Activated naive CD8-positive, alpha-beta T cell treated with anti-CD3 and anti-CD28 coated beads for 36 hours (primary cell): ENCODE measurements at regions not wholly inside any gene's neighbourhood (a gene's known extent, or its start where the extent isn't known, plus 50 kb on each side); places are given as distances from the start of the nearest gene placed in this dataset.

ENCODE experiments used
- DNase-seq: peaks from one replicate; pipeline ENCODE4 v3.0.0; 2021
- H3K27ac Mint-ChIP-seq: one replicate; pipeline ENCODE4 v1.8.0; 2022; ENCODE audit warnings: mild to moderate bottlenecking, moderate library complexity, mixed read lengths
- H3K27me3 Mint-ChIP-seq: one replicate; pipeline ENCODE4 v1.8.0; 2022; ENCODE audit warnings: mild to moderate bottlenecking, mixed read lengths
- H3K36me3 Mint-ChIP-seq: one replicate; pipeline ENCODE4 v1.8.0; 2021; ENCODE audit warnings: mild to moderate bottlenecking, mixed read lengths
- H3K4me1 Mint-ChIP-seq: one replicate; pipeline ENCODE4 v1.8.0; 2021; ENCODE audit warnings: mixed read lengths
- H3K4me3 Mint-ChIP-seq: one replicate; pipeline ENCODE4 v1.8.0; 2022; ENCODE audit warnings: mild to moderate bottlenecking, moderate library complexity, mixed read lengths
- H3K9me3 Mint-ChIP-seq: one replicate; pipeline ENCODE4 v1.8.0; 2022; ENCODE audit warnings: mixed read lengths

GRCh38 chr12:77120156-77121085 is 55.1 kb upstream of the E2F7 start:
- H3K36me3 Mint-ChIP-seq = no peaks in the 10 kb centered on the region
- H3K4me3 Mint-ChIP-seq = no peak overlapping the region
- H3K9me3 Mint-ChIP-seq = no peaks in the 10 kb centered on the region
- H3K27ac Mint-ChIP-seq = no peak overlapping the region
- no peak for DNase-seq
- H3K27me3 Mint-ChIP-seq = peaks cover 5% of the 10 kb centered on the region
- peaks cover 2% of the 10 kb centered on the region for H3K4me1 Mint-ChIP-seq

GRCh38 chr12:77118696-77119095 is 53.3 kb upstream of the E2F7 start:
- Mint-ChIP-seq H3K27ac (no peak overlapping the region), H3K4me3 (no peak overlapping the region)

GRCh38 chr12:77116277-77116676 is 50.9 kb upstream of the E2F7 start:
- Mint-ChIP-seq H3K4me1 (no peaks in the 10 kb centered on the region), H3K4me3 (no peak overlapping the region), H3K9me3 (peaks cover 2% of the 10 kb centered on the region), H3K36me3 (no peaks in the 10 kb centered on the region), H3K27ac (no peak overlapping the region), H3K27me3 (no peaks in the 10 kb centered on the region)
- DNase-seq = no peak

More at GRCh38 chr12:77118696-77119095, 53.3 kb upstream of the E2F7 start:
- Mint-ChIP-seq H3K36me3 (no peaks in the 10 kb centered on the region), H3K27me3 (no peaks in the 10 kb centered on the region), H3K9me3 (no peaks in the 10 kb centered on the region), H3K4me1 (no peaks in the 10 kb centered on the region)
- no peak for DNase-seq

- no peaks in the 10 kb centered on the region for H3K36me3 Mint-ChIP-seq
- H3K9me3 Mint-ChIP-seq = peaks cover 8% of the 10 kb centered on the region
- no peaks in the 10 kb centered on the region for H3K4me1 Mint-ChIP-seq
- H3K4me3 Mint-ChIP-seq = no peak overlapping the region
- no peak overlapping the region for H3K27ac Mint-ChIP-seq
- no peak for DNase-seq
- H3K27me3 Mint-ChIP-seq = no peaks in the 10 kb centered on the region
Measured at GRCh38 chr12:77115471-77115870, 50.1 kb upstream of the E2F7 start.
